ENCODE measurements at regions not wholly inside any gene's neighbourhood (a gene's known extent, or its start where the extent isn't known, plus 50 kb on each side); places are given as distances from the start of the nearest gene placed in this dataset.

DNA sequence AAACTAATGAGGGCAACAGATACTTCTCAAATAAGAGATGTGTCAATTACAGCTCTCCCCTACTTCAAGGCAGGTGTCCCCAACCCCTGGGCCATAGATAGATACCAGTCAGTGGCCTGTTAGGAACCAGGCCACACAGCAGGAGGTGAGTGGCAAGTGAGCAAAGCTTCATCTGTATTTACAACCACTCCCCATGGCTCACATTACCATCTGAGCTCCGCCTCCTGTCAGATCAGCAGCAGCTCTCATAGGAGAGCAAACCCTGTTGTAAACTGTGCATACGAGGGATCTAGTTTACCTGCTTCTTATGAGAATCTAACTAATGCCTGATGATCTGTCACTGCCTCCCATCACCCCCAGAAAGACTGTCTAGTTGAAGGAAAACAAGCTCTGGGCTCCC lies 422.1 kb downstream of the GJA1 start:
- TF ChIP-seq, protein P1, sequence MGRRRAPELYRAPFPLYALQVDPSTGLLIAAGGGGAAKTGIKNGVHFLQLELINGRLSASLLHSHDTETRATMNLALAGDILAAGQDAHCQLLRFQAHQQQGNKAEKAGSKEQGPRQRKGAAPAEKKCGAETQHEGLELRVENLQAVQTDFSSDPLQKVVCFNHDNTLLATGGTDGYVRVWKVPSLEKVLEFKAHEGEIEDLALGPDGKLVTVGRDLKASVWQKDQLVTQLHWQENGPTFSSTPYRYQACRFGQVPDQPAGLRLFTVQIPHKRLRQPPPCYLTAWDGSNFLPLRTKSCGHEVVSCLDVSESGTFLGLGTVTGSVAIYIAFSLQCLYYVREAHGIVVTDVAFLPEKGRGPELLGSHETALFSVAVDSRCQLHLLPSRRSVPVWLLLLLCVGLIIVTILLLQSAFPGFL (CRISPR knock-in tag; IDR thresholded peaks at IDR 0.05) = no peak
- no peak for TF ChIP-seq EP300 (IDR thresholded peaks at IDR 0.05; ENCODE audit: low read depth in 2 of 2, low read length in 2 of 2)
- no peak for TF ChIP-seq EP300 (CRISPR knock-in tag; IDR thresholded peaks at IDR 0.05; ENCODE audit: borderline replicate concordance)
- no peak for TF ChIP-seq ESRRA (CRISPR knock-in tag; IDR thresholded peaks at IDR 0.05; ENCODE audit: low read depth)
- TF ChIP-seq, protein P2, sequence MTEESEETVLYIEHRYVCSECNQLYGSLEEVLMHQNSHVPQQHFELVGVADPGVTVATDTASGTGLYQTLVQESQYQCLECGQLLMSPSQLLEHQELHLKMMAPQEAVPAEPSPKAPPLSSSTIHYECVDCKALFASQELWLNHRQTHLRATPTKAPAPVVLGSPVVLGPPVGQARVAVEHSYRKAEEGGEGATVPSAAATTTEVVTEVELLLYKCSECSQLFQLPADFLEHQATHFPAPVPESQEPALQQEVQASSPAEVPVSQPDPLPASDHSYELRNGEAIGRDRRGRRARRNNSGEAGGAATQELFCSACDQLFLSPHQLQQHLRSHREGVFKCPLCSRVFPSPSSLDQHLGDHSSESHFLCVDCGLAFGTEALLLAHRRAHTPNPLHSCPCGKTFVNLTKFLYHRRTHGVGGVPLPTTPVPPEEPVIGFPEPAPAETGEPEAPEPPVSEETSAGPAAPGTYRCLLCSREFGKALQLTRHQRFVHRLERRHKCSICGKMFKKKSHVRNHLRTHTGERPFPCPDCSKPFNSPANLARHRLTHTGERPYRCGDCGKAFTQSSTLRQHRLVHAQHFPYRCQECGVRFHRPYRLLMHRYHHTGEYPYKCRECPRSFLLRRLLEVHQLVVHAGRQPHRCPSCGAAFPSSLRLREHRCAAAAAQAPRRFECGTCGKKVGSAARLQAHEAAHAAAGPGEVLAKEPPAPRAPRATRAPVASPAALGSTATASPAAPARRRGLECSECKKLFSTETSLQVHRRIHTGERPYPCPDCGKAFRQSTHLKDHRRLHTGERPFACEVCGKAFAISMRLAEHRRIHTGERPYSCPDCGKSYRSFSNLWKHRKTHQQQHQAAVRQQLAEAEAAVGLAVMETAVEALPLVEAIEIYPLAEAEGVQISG (CRISPR knock-in tag; IDR thresholded peaks at IDR 0.05) = no peak
- TF ChIP-seq, protein P3, sequence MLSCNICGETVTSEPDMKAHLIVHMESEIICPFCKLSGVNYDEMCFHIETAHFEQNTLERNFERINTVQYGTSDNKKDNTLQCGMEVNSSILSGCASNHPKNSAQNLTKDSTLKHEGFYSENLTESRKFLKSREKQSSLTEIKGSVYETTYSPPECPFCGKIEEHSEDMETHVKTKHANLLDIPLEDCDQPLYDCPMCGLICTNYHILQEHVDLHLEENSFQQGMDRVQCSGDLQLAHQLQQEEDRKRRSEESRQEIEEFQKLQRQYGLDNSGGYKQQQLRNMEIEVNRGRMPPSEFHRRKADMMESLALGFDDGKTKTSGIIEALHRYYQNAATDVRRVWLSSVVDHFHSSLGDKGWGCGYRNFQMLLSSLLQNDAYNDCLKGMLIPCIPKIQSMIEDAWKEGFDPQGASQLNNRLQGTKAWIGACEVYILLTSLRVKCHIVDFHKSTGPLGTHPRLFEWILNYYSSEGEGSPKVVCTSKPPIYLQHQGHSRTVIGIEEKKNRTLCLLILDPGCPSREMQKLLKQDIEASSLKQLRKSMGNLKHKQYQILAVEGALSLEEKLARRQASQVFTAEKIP (CRISPR knock-in tag; IDR thresholded peaks at IDR 0.05; ENCODE audit: borderline replicate concordance) = no peak
- TF ChIP-seq, protein P4, sequence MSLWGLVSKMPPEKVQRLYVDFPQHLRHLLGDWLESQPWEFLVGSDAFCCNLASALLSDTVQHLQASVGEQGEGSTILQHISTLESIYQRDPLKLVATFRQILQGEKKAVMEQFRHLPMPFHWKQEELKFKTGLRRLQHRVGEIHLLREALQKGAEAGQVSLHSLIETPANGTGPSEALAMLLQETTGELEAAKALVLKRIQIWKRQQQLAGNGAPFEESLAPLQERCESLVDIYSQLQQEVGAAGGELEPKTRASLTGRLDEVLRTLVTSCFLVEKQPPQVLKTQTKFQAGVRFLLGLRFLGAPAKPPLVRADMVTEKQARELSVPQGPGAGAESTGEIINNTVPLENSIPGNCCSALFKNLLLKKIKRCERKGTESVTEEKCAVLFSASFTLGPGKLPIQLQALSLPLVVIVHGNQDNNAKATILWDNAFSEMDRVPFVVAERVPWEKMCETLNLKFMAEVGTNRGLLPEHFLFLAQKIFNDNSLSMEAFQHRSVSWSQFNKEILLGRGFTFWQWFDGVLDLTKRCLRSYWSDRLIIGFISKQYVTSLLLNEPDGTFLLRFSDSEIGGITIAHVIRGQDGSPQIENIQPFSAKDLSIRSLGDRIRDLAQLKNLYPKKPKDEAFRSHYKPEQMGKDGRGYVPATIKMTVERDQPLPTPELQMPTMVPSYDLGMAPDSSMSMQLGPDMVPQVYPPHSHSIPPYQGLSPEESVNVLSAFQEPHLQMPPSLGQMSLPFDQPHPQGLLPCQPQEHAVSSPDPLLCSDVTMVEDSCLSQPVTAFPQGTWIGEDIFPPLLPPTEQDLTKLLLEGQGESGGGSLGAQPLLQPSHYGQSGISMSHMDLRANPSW (CRISPR knock-in tag; IDR thresholded peaks at IDR 0.05; ENCODE audit: borderline replicate concordance) = no peak
